Heart left ventricle (tissue), 16 donors: ENCODE measurements at regions not wholly inside any gene's neighbourhood (a gene's known extent, or its start where the extent isn't known, plus 50 kb on each side); places are given as distances from the start of the nearest gene placed in this dataset.

ENCODE experiments used
- ATAC-seq, 4 donors: fragments of 200-7000 bp; cut with Tn5 transposase; one replicate each; pipeline ENCODE4 v1.9.1; 2020 to 2022; ENCODE audit warnings: moderate library complexity in 4 of 4, mild to moderate bottlenecking in 3 of 4, moderate number of reproducible peaks in 1 of 4
- DNase-seq, 5 donors: peaks; one replicate each; pipeline ENCODE4 v3.0.0-alpha.2; 2020
- H3K27ac ChIP-seq, 12 donors: fragments of 200-600 bp; sonication (generic) in 4 of 12; one replicate each; pipeline versions ENCODE4 v1.5.0 to v1.8.0; 2016 to 2022; ENCODE audit warnings: mild to moderate bottlenecking in 2 of 12
- H3K27me3 ChIP-seq, 9 donors: fragments of 200-600 bp; sonication (generic) in 2 of 9; one replicate each; pipeline versions ENCODE4 v1.5.1 to v1.8.0; 2016 to 2022; ENCODE audit warnings: mild to moderate bottlenecking in 3 of 9
- H3K36me3 ChIP-seq, 9 donors: fragments of 200-600 bp; sonication (generic) in 2 of 9; one replicate each; pipeline versions ENCODE4 v1.5.0 to v1.8.0; 2018 to 2022; ENCODE audit warnings: mild to moderate bottlenecking in 2 of 9
- H3K4me1 ChIP-seq, 12 donors: fragments of 200-600 bp; sonication (generic) in 4 of 12; one replicate each; pipeline versions ENCODE4 v1.5.0 to v1.8.0; 2016 to 2022; ENCODE audit warnings: mild to moderate bottlenecking in 3 of 12
- H3K4me3 ChIP-seq, 12 donors: fragments of 200-600 bp; sonication (generic) in 4 of 12; one replicate each; pipeline versions ENCODE4 v1.5.0 to v1.8.0; 2017 to 2022; ENCODE audit warnings: mild to moderate bottlenecking in 9 of 12, moderate library complexity in 4 of 12
- H3K9me3 ChIP-seq, 12 donors: fragments of 200-600 bp; sonication (generic) in 4 of 12; one replicate each; pipeline versions ENCODE4 v1.5.0 to v1.8.0; 2016 to 2022; ENCODE audit warnings: mild to moderate bottlenecking in 1 of 12
- POLR2A ChIP-seq, 2 donors: fragments of 450-650 bp; IDR thresholded peaks; one replicate each; pipeline ENCODE4 v1.6.1; 2017; ENCODE audit warnings: antibody characterized with exemption in 2 of 2, mild to moderate bottlenecking in 2 of 2, moderate library complexity in 2 of 2
- WGBS, 4 donors: extraction: QIAGEN DNeasy Blood & Tissue Kit in 2 of 4; methylation state at CpG; one replicate each; pipeline versions ENCODE4 v1.1.5 to v1.1.7; 2013 to 2018; 5-methylcytosine and 5-hydroxymethylcytosine counted together
- intact Hi-C, 10 donors: fragments of 100-400 bp; cut with DNase I; formaldehyde crosslinking; loops; one replicate each; pipeline versions ENCODE4 v1.11.1 to v1.14.2; 2022
- TF ChIP-seq, protein P1 (sequence below), 12 donors: fragments of 200-600 bp; sonication (generic) in 4 of 12; IDR thresholded peaks; one replicate each; pipeline versions ENCODE4 v1.5.0 to v1.8.0; 2018 to 2022; ENCODE audit warnings: antibody characterized with exemption in 12 of 12, mild to moderate bottlenecking in 5 of 12
- donor health status: ischemic (EF 13 %, LVEDD 7.1; RV severe dilation, severe dysfunction).
- donor health status: healthy with polysubstance abuse.
- donor health status: DM: no; HTN: yes; CAD: no.
- donor health status: DM: no; HTN: no; CAD: no.
- donor health status: ischemic (EF 25% LVEDD 6.9; RV normal size, moderate dysfunction).
- donor health status: ischemic (EF 25% LVEDD 5.7; RV mildly dilated, moderate dysfunction).
- donor health status: healthy.
- donor health status: DM: yes; HTN: yes; CAD: no.
- donor health status: ischemic (EF 35%, LVEDD 5.7; RV mildly dilated, moderate dysfunction).
- donor health status: nonischemic (EF 11% LVEDD 7.7; RV severe dilation, severe dysfunction).
- donor health status: DM: yes; HTN: yes; CAD: no.
- donor health status: PGD.
- donor health status: ischemic (EF 29% LVEDD 5.4; RV normal size, mild dysfunction).
- donor health status: nonischemic (EF 23%, LVEDD 6.1; RV moderate dilation, normal function).

GRCh38 chr10:64265961-64266360, 744.8 kb downstream of the REEP3 start:
- H3K4me3 ChIP-seq, result no peak overlapping the region
- H3K27me3 ChIP-seq, result no peaks in the 10 kb centered on the region
- H3K36me3 ChIP-seq, result no peaks in the 10 kb centered on the region
- H3K4me1 ChIP-seq, result no peaks in the 10 kb centered on the region
- no peaks in the 10 kb centered on the region for H3K9me3 ChIP-seq
- ATAC-seq, result no peak
- no peak for TF ChIP-seq POLR2A (IDR thresholded peaks at IDR 0.05)
- TF ChIP-seq, protein P1, sequence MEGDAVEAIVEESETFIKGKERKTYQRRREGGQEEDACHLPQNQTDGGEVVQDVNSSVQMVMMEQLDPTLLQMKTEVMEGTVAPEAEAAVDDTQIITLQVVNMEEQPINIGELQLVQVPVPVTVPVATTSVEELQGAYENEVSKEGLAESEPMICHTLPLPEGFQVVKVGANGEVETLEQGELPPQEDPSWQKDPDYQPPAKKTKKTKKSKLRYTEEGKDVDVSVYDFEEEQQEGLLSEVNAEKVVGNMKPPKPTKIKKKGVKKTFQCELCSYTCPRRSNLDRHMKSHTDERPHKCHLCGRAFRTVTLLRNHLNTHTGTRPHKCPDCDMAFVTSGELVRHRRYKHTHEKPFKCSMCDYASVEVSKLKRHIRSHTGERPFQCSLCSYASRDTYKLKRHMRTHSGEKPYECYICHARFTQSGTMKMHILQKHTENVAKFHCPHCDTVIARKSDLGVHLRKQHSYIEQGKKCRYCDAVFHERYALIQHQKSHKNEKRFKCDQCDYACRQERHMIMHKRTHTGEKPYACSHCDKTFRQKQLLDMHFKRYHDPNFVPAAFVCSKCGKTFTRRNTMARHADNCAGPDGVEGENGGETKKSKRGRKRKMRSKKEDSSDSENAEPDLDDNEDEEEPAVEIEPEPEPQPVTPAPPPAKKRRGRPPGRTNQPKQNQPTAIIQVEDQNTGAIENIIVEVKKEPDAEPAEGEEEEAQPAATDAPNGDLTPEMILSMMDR (IDR thresholded peaks at IDR 0.05), result no peak
- WGBS, 4 donors, result 88 to 95% (median 90%) methylated on average over 1 of the region's 1 CpG
- no peak for DNase-seq
- no peak overlapping the region for H3K27ac ChIP-seq
- intact Hi-C loops, result no loop called here

DNA sequence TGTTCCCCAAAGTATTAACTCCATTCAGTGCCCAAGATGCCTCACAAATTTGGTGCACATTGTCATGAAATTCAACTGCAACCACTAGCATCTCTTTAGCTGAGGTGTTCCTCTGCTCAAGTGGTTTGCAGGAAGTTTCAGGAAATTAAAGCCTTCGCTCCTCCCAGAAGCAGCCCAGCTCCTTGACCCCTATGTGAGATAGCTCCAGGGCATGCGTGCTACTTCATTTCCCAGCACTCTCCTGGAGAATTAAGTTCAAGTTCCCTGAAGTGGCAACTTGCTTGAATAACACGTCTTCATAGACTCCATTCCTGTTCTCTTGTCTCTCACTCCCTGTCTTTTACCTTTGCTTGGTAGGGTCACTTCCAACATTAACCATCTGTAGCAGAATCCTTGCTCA, 750.3 kb downstream of the REEP3 start:
- Histone ChIP-seq H3K27ac (no peak overlapping the region), H3K36me3 (no peaks in the 10 kb centered on the region), H3K27me3 (no peaks in the 10 kb centered on the region), H3K9me3 (no peaks in the 10 kb centered on the region), H3K4me3 (no peak overlapping the region), H3K4me1 (no peaks in the 10 kb centered on the region)
- ATAC-seq (no peak), DNase-seq (no peak)
- intact Hi-C loops, result no loop called here
- WGBS, 4 donors, result 62 to 66% (median 65%) methylated on average over 3 of the region's 3 CpGs
- TF ChIP-seq, protein P1 (IDR thresholded peaks at IDR 0.05), result no peak
- TF ChIP-seq POLR2A (IDR thresholded peaks at IDR 0.05), result no peak

GRCh38 chr10:64271983-64272382, 750.8 kb downstream of the REEP3 start:
- Histone ChIP-seq H3K36me3 (no peaks in the 10 kb centered on the region), H3K27ac (no peak overlapping the region), H3K4me1 (no peaks in the 10 kb centered on the region), H3K9me3 (no peaks in the 10 kb centered on the region), H3K27me3 (no peaks in the 10 kb centered on the region), H3K4me3 (no peak overlapping the region)
- no peak for TF ChIP-seq POLR2A (IDR thresholded peaks at IDR 0.05)
- TF ChIP-seq, protein P1 (IDR thresholded peaks at IDR 0.05), result no peak
- intact Hi-C loops, result no loop called here
- ATAC-seq, result no peak
- DNase-seq, result no peak
- 32 to 44% (median 40%) methylated on average over 3 of the region's 3 CpGs for WGBS, 4 donors

DNA sequence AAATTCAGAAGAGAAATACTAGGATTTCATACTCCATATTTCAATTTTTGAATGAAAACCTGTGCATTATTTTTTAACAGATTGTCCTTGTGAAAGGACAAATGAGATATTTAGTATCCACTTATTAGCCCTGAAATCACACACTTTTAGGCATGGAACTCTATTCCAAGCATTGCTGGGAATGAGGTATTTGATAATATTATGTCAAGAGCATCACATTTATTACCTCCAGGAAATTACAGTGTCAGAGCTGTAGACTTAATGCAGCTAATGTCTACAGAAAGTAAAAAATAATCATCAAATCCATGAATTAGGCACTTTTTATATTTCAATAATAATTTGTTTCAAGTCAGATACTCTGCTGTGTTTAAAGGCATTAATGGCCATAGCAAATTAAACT, 753.8 kb downstream of the REEP3 start:
- Histone ChIP-seq H3K4me1 (no peaks in the 10 kb centered on the region), H3K9me3 (peaks cover 0 to 3% (median 0%) of the 10 kb centered on the region in 12 donors), H3K4me3 (no peak overlapping the region), H3K36me3 (no peaks in the 10 kb centered on the region), H3K27ac (no peak overlapping the region), H3K27me3 (no peaks in the 10 kb centered on the region)
- no peak for ATAC-seq
- intact Hi-C loops, result no loop called here
- TF ChIP-seq, protein P1 (IDR thresholded peaks at IDR 0.05), result no peak
- TF ChIP-seq POLR2A (IDR thresholded peaks at IDR 0.05), result no peak
- DNase-seq, result no peak
